ENCODE measurements at regions not wholly inside any gene's neighbourhood (a gene's known extent, or its start where the extent isn't known, plus 50 kb on each side); places are given as distances from the start of the nearest gene placed in this dataset.

- DNase-seq (no peak), ATAC-seq (ENCODE audit: poor library complexity) (no peak)
- intact Hi-C loops (cut with DNase I) = no loop called here
These were observed 68.5 kb upstream of the BEGAIN start for GRCh38 chr14:100655741-100656085.

- ATAC-seq (ENCODE audit: poor library complexity) (no peak), DNase-seq (no peak)
- intact Hi-C loops (cut with DNase I) = no loop called here
These were observed 69.7 kb upstream of the DLK1 start for GRCh38 chr14:100656996-100657395.

GRCh38 chr14:100657780-100658179, 68.9 kb upstream of the DLK1 start:
- intact Hi-C loops (cut with DNase I) = no loop called here
- ATAC-seq (ENCODE audit: poor library complexity) = no peak

GRCh38 chr14:100658181-100658886, 68.4 kb upstream of the DLK1 start:
- DNase-seq = no peak
- intact Hi-C loops (cut with DNase I) = no loop called here

More at GRCh38 chr14:100657780-100658179, 68.9 kb upstream of the DLK1 start:
- DNase-seq = no peak

DNA sequence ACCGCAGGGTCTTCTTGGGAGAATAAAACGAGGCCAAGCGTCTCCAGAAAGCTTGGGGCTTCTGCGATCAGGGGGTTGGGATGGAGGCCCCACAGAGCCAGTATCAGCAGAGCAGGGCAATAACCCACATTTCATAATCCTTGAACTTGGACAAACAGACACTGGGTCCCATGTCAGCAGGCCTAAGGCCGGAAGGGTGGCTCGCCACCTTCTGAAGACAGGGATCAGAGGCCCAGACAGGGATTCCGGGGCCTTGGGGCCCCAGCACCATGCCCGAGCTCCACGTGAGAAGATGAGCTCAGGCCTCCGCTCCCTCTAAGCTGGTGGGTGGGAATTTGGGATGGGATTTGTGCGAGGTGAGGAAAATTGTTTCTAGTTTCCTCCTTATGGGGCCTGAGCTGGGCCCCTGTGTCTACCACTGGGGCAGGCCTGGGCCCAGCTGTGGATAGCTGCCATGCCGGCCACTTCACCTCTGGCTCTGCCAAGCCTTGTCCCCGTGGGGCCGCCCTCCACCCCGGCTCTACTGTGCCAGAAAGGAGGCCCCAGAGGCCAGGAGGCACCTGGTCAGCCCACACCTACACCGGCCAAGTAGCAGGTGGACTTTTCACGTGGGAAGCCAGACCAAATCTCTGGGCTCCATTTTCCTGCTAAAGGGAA, 67.2 kb upstream of the DLK1 start:
- ATAC-seq (ENCODE audit: poor library complexity) (no peak), DNase-seq (no peak)
- intact Hi-C loops (cut with DNase I) = loop anchor here (10.0 kb wide), 1 partner anchor 965 kb away; no protein-coding TSS in a partner anchor

More at GRCh38 chr14:100658181-100658886, 68.4 kb upstream of the DLK1 start:
- ATAC-seq (ENCODE audit: poor library complexity) = no peak

DNA sequence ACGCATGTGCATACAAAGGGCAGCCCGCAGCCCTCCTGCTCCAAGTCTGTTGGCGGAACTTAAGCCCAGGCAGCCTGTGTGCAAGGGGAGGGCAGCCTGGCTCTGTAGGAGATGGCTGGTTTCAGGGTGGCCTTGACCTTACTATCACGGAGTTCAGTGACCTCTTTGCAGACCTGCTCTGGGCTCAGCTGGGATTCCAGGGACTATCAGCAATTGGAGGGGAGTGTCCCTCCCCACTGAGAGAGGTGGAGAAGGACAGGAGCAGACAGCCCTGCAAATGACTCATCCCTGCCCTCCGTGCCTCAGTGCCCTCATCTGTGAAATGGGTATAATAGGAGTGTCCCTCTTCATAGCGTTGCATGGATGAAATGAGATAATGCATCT, 66.2 kb upstream of the DLK1 start:
- intact Hi-C loops (cut with DNase I) = loop anchor here (10.0 kb wide), 1 partner anchor 964 kb away; no protein-coding TSS in a partner anchor

DNA sequence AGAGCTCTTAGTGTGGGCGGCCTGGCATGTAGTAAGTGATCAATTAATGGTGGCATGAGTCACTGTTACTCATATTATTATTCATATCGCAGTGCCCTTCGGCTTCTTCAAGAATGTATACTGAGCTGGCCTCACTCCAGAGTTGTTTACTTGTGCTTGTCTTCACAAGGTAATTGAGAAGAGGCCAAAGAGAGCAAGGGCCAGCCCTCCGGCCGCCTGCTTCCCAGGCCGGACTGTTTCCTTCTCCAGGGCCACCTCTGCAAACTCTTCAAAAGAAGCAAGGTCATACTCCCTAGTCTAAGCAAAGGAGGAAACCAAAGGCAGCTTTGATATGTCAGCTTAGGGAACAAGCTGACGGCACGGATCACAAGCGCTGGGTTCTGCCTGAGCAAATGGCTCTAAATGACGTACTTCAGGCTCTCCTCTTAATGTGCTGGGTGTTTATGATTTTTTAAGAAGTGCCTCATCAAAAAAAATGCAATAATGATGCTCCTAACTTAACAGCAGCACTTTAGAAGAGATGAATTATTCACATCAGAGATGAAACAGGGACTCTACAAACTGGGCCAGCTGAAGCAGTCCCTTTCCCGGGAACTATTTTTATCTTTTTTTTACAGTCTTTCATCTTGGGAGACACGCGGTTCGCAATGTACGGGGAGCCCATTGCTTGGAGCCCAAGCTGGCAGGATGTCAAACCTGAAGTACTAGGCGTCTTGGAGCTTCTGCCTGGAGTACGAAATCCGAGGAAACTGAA, 65.6 kb upstream of the DLK1 start:
- no peak for DNase-seq
- intact Hi-C loops (cut with DNase I) = loop anchor here (10.0 kb wide), 1 partner anchor 964 kb away; no protein-coding TSS in a partner anchor
- no peak for ATAC-seq (ENCODE audit: poor library complexity)

More for the DNA sequence above, 66.2 kb upstream of the DLK1 start:
- ATAC-seq (ENCODE audit: poor library complexity) = no peak
- DNase-seq = no peak

- ATAC-seq (ENCODE audit: poor library complexity) (peak; percentile 58), DNase-seq (peak; percentile 80)
- intact Hi-C loops (cut with DNase I) = loop anchor here (10.0 kb wide), 1 partner anchor 962 kb away; no protein-coding TSS in a partner anchor
These were observed 63.6 kb upstream of the DLK1 start for GRCh38 chr14:100662879-100663760.

- ATAC-seq (ENCODE audit: poor library complexity) (no peak), DNase-seq (no peak)
- intact Hi-C loops (cut with DNase I) = loop anchor here (10.0 kb wide), 1 partner anchor 961 kb away; no protein-coding TSS in a partner anchor
These were observed 63.0 kb upstream of the DLK1 start for GRCh38 chr14:100663761-100664052.

GRCh38 chr14:100664231-100664630, 62.5 kb upstream of the DLK1 start:
- intact Hi-C loops (cut with DNase I) = loop anchor here (10.0 kb wide), 1 partner anchor 961 kb away; no protein-coding TSS in a partner anchor
- DNase-seq (no peak), ATAC-seq (ENCODE audit: poor library complexity) (no peak)

GRCh38 chr14:100664841-100665510, 61.7 kb upstream of the DLK1 start:
- peak; percentile 73 for ATAC-seq (ENCODE audit: poor library complexity)
- intact Hi-C loops (cut with DNase I) = loop anchor here (10.0 kb wide), 1 partner anchor 960 kb away; no protein-coding TSS in a partner anchor
- DNase-seq = peak; percentile 70

DNA sequence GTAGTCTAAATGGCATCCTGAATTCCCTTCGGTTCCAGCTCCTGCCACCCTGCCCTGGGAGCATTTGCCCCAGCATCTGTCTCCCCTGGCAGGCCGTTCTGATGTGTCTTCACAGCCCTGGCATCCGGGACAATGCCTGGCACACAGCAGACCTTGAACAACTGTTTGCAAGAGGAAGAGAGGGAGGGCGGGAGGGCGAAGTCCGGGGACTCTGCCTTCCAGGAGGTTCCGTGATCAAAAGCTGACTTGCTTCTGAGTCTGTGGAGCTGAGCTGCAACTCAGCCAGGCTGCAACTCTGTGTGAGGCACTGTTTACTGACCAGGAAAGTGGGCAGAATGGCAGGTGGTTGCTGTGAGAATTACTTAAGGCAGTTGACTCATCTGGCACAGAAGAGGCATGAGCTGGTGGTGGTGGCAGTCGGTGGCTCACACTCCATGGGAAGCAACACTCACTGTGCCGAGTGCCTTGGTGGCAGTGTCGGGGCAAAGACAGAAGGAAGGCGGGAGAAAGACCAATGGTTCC, 61.1 kb upstream of the DLK1 start:
- DNase-seq (no peak), ATAC-seq (ENCODE audit: poor library complexity) (peak; percentile 16)
- intact Hi-C loops (cut with DNase I) = loop anchor here (10.0 kb wide), 1 partner anchor 959 kb away; no protein-coding TSS in a partner anchor

- ATAC-seq (ENCODE audit: poor library complexity) (no peak), DNase-seq (no peak)
- intact Hi-C loops (cut with DNase I) = loop anchor here (10.0 kb wide), 1 partner anchor 958 kb away; no protein-coding TSS in a partner anchor
These were observed 60.3 kb upstream of the DLK1 start for GRCh38 chr14:100666403-100666802.

DNA sequence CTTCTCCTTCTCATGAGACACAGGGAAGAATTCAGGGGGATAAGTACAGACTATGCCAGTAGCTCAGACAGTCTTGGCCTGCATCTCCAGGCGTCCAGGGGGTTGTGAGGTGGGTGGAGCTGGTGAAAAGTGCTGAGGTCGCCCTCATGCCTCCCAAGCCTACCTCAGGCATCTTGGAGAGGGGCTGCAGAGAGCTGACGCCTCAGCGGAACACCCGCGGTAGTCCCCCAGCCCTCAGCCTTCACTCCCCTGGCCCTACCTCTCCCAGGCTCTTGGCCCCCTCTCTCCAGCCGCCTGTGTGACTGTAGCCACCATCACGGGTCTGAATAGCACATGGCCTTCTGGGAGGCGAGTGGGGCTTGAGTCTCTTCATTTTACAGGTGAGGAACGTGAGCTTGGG, 59.8 kb upstream of the DLK1 start:
- DNase-seq = no peak
- intact Hi-C loops (cut with DNase I) = loop anchor here (10.0 kb wide), 1 partner anchor 958 kb away; no protein-coding TSS in a partner anchor
- ATAC-seq (ENCODE audit: poor library complexity) = no peak

DNA sequence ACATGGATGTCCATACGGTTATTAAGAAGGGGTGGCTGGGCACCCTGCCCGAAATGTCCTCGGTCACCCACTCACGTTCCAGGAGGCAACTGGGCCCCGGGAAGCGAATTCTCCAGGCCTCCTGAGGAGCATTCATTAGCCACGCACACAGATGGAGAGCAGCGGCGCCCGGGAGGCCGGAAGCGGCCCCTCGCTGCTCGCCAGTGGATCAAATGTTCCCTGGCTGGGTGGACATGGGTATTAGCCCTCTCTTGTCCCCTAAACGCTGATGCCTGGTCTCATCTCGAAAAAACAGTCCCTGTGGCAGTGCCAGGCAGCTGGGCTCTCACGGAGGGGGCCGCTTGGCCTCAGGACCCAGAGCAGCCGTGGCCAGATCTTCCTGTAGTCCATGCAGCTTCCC, 59.0 kb upstream of the DLK1 start:
- intact Hi-C loops (cut with DNase I) = loop anchor here (10.0 kb wide), 1 partner anchor 957 kb away; no protein-coding TSS in a partner anchor
- no peak for DNase-seq
- no peak for ATAC-seq (ENCODE audit: poor library complexity)

DNA sequence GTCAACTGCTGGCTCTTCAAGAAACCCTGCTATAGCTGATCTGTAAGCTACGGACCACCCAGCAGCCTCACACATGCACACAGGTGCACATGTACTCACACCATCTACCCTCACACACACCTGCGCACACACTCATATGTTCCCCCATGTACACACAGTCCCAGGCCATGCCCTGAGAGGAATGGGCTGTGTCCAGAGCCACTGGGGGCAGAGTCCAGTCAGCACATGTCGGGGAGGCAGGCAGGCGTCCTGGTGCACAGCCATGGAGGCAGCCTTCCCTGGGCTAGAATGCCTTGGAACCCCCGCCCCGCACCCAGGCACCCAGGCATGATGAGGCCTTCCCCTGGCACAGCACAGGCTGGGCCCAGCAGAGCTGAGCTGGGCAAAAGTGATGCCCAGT, 58.3 kb upstream of the DLK1 start:
- no peak for DNase-seq
- ATAC-seq (ENCODE audit: poor library complexity) = no peak
- intact Hi-C loops (cut with DNase I) = loop anchor here (10.0 kb wide), 1 partner anchor 956 kb away; no protein-coding TSS in a partner anchor

GRCh38 chr14:100669011-100669412, 57.7 kb upstream of the DLK1 start:
- intact Hi-C loops (cut with DNase I) = loop anchor here (10.0 kb wide), 1 partner anchor 956 kb away; no protein-coding TSS in a partner anchor
- DNase-seq (no peak), ATAC-seq (ENCODE audit: poor library complexity) (no peak)
